ENCODE measurements at regions not wholly inside any gene's neighbourhood (a gene's known extent, or its start where the extent isn't known, plus 50 kb on each side); places are given as distances from the start of the nearest gene placed in this dataset.
"Not testable (repeated sequence)": the region's sequence is repeated elsewhere in the genome, so short reads cannot be mapped to it uniquely, and the experiment has no call there.

DNA sequence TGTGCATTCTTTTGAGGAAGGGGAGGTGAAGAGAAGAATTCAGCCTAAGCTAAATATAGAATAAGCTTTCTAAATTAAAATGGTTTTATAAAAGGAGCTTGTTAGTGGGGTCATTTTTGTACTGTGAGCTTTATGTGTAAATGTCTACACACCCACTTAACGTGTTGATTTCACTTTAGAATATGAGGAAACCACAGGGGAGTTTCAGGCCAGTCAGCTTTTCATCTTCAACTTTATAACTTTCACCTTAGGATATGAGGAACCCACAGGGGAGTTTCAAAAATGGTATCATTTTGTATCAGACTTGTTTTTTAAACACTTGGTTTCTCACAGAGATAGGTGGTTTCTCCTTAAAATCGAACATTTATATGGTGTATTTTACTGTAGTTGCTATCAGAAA lies 120.7 kb upstream of the NIPA1 start:
- not testable (repeated sequence) for DNase-seq (ENCODE audit: low read depth, low spot score)

GRCh38 chr15:22684786-22685185 lies 101.7 kb upstream of the NIPA1 start:
- not testable (repeated sequence) for DNase-seq (ENCODE audit: low read depth, low spot score)

DNA sequence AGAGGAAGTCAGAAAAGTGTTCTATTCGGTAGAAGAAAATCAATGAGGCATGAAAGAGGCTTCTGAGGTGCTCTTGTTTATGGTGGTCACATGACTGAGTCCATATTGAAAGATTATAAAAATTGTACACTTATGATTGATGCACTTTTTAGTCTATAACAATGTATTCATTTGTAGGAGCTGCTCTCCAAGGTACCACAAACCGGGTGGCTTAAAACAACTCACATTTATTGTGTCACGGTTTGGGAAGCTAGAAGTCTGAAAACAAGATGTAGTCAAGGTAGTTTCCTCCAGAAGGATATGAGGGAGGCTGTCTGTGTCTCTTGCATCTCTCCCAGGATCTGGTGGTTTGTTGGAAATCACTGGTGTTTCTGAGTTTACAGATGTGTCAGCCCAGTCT lies 86.6 kb upstream of the NIPA1 start:
- DNase-seq (ENCODE audit: low read depth, low spot score): not testable (repeated sequence)

GRCh38 chr15:22710831-22711341 lies 75.6 kb upstream of the NIPA1 start:
- DNase-seq (ENCODE audit: low read depth, low spot score): not testable (repeated sequence)

DNA sequence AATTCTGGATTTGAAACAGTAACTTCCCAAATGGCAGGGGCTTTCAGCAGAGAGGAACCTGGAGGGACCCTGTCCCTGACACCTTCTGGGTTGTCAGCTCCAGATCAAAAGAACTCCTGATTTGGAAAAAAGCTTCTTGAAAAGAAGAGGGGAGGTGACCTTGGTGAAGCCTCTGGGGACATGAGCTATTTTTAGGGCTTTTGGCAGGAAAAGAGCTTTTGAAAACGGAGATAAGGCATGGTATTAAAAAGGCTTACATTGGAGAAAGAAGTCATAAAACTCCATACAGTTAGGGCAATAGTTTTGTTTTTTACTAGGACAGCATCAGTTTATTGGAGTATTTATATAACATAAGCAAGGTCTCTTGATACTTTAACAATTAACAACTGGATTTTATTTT lies 72.5 kb upstream of the NIPA1 start:
- not testable (repeated sequence) for DNase-seq (ENCODE audit: low read depth, low spot score)

- DNase-seq (ENCODE audit: low read depth, low spot score): not testable (repeated sequence)
Measured at GRCh38 chr15:22714358-22715132, 71.9 kb upstream of the NIPA1 start.

GRCh38 chr15:22715133-22715845 lies 71.2 kb upstream of the NIPA1 start:
- not testable (repeated sequence) for DNase-seq (ENCODE audit: low read depth, low spot score)

- DNase-seq (ENCODE audit: low read depth, low spot score): not testable (repeated sequence)
Measured at GRCh38 chr15:22719980-22720379, 66.5 kb upstream of the NIPA1 start.

GRCh38 chr15:22726104-22726503 lies 60.3 kb upstream of the NIPA1 start:
- DNase-seq (ENCODE audit: low read depth, low spot score): not testable (repeated sequence)

DNA sequence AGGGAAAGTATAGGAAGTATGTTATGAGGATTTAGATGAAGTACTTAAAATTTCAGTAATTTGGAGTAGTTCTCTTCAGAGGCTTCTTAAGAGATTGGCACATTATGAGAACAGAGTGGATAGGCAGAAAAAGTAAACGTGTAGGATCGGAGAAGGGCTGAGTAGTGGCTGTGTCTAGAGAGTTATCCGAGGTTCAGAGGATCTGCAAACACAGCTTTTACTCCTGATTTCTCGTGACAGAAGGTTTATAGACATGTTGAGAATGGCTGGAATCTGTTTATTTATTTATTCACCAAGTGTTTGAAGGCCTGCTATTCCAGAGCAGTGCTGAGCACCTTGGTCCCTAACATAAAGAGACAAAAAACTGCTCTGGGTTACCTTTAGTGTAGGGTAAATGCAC lies 51.4 kb upstream of the NIPA1 start:
- not testable (repeated sequence) for DNase-seq (ENCODE audit: low read depth, low spot score)

DNA sequence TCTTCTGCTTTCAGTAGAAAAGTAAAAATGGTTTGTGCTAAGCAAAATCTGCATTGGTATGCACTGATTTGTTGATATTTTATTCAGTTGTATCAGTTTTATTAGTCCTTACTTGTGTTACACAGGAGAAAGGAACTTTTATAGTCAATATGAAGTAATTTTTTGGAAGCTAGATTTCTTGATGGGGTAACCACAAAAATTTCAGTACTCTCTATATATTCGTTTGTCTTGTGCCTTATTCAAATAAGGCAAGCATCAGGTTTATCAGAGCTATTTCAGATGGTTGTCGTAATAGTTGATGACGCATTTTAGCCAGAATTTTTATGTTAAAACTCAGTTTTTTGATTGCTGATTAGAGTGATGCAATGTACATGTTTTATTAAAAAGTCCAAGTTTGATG lies 50.7 kb upstream of the NIPA1 start:
- no peak for DNase-seq (ENCODE audit: low read depth, low spot score)

- not testable (repeated sequence) for DNase-seq (ENCODE audit: low read depth, low spot score)
Measured at GRCh38 chr15:22736200-22736599, 50.2 kb upstream of the NIPA1 start.

Measured in brain pericyte (primary cell).